ENCODE measurements at regions not wholly inside any gene's neighbourhood (a gene's known extent, or its start where the extent isn't known, plus 50 kb on each side); places are given as distances from the start of the nearest gene placed in this dataset.

DNA sequence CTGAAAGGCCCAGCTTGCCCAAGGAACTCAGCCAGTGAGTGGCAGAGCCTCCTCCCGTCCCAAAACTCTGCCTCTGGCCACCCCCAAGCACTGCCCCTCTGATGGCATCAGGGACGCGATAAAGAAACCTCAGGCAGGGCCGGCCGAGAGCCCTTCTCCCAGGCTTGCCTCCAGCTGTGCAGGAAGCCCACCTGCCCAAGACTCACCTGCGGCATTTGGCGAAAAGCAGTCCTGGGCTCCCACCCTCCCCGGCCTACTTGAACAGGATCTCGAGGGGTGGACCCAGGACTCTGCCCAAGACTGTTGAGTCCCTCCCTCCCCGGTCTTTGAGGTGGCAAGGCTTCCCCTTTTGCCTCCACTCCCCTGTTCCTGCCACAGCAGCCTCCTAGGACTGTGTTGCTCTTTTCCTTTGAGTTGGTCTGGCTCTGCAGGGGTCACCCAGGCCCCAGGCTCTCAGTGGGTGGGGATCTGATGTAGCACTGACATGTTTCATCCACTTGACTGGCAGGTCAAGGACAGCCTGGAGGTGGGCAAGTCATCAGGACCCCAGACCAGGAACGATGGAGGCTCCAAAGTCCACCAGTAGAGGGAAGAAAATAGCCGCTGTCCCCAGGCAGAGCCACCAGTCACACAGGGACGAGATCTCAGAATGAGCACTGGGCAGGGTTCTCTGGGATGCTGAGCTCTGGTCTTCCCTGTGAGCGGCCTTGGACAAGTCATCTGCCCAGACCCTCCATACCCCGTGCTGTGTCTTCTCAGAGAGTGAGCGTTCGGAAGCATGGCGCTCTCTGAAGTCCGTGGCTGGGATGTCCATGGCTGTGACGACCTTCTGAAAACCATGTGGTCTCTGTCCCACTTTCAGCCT, 111.0 kb upstream of the TNRC6C start:
- in situ Hi-C loops (cut with HindIII; ENCODE audit: low pct_ligation_motif_present, low pct_unique_long_range_greater_than_20kb, low sequenced_read_pairs), result no loop called here
- DNase-seq, result no peak

DNA sequence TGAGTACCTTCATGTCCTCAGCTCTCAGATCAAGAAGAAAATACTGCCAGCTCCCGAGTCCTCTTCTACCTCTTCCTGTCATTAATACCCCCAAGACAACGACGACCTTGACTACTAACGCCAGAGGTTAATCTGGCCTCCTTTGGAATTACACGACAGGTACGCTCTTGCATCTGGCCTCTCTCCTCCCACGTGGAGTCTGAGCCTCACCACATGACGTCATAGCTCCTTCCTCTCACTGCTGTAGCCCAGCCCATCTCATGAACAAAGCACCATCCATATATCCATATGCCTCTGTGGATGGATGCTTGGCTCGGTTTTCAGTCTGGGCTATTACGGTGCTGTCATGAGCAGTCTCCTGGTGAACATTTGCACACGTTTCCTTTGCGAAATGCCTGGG, 110.2 kb upstream of the TNRC6C start:
- DNase-seq, result no peak
- in situ Hi-C loops (cut with HindIII; ENCODE audit: low pct_ligation_motif_present, low pct_unique_long_range_greater_than_20kb, low sequenced_read_pairs), result no loop called here

DNA sequence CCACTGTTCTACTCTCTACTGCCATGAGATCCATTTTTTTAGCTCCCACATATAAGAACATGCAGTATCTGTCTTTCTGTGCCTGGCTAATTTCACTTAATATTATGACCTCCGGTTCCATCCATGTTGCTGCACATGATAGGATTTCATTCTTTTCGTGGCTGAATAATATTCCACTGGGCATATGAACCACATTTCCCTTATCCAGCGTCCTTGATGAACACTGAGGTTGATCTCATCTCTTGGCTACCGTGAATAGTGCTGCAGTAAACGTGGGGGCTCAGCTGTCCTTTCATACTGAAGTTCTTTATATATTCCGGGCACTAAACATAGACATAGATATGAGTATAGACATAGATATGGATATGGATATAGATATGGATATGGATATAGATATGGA, 109.3 kb upstream of the TNRC6C start:
- in situ Hi-C loops (cut with HindIII; ENCODE audit: low pct_ligation_motif_present, low pct_unique_long_range_greater_than_20kb, low sequenced_read_pairs), result no loop called here
- no peak for DNase-seq

DNA sequence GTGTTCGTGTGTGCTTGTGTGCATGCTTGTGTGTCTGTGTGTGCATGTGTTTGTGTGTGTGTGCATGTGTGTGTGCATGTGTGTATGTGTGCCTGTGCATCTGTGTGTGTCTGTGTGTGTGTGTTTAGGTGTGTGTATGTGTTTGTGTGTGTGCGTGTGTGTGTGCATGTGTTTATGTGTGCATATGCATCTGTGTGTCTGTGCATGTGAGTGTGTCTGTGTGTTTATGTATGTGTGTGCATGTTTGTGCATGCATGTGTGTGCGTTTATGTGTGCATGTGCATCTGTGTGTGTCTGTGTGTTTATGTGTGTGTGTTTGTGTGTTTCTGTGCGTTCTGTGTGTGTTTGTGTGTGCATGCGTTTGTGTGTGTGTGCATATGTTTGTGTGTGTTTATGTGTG, 106.6 kb upstream of the TNRC6C start:
- no peak for DNase-seq
- in situ Hi-C loops (cut with HindIII; ENCODE audit: low pct_ligation_motif_present, low pct_unique_long_range_greater_than_20kb, low sequenced_read_pairs), result no loop called here

DNA sequence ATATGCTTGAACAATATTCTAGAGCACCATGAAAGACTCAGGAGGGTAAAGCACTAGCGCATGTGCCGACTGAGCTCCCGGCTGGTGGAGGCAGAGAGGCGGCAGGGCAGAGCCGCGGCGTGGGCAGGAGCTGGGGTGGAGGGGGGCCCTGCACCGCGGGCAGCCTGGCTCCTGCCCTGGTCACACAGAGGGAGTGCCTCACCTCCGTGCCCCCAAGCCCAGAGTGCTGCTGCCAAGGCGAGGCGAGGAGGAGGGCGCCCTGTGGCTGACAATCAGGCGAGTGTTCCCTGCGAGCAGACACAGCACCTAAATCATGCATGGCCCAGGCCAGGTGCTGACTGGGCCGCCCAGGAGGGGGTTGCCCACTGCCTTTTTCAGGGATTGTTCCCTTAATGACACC, 105.8 kb upstream of the TNRC6C start:
- in situ Hi-C loops (cut with HindIII; ENCODE audit: low pct_ligation_motif_present, low pct_unique_long_range_greater_than_20kb, low sequenced_read_pairs), result no loop called here
- DNase-seq, result no peak

DNA sequence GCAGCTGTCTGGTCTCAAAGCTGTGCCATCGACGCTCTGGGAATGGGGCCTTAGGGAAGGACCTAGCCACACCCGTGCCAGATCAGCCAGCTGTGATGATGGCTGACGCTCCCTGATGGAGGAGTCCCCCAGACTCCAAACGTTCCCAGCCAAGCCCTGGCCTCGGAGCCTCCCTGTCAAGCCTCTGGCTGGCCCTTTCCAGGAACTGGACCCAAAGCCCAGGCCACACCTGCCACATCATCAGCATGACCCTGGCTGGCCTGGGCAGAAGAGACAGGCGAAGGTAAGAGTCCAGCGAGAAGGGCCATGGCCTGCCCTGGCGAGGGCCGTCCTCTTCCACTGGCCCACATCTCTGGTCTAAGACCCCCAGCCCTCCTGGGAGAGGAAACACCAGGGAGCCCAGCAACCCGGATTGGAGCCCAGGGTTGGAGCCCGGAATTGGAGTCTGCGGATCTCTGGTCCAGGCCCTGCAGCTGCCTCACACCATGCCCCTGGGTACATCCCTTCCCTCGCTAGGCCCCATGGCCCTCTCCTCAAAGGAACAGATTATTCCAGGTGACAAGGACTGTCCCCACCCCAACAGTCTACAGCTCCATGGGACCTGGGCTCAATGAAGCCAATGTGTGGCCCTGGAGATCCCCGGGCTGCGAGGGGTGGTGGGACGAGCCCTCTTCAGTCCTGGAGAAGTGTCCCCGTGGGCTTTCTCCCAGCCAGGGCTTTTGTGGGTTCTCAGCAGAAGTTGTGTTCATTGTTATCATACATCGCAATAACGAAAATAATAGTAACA, 105.1 kb upstream of the TNRC6C start:
- in situ Hi-C loops (cut with HindIII; ENCODE audit: low pct_ligation_motif_present, low pct_unique_long_range_greater_than_20kb, low sequenced_read_pairs), result no loop called here
- DNase-seq, result no peak

DNA sequence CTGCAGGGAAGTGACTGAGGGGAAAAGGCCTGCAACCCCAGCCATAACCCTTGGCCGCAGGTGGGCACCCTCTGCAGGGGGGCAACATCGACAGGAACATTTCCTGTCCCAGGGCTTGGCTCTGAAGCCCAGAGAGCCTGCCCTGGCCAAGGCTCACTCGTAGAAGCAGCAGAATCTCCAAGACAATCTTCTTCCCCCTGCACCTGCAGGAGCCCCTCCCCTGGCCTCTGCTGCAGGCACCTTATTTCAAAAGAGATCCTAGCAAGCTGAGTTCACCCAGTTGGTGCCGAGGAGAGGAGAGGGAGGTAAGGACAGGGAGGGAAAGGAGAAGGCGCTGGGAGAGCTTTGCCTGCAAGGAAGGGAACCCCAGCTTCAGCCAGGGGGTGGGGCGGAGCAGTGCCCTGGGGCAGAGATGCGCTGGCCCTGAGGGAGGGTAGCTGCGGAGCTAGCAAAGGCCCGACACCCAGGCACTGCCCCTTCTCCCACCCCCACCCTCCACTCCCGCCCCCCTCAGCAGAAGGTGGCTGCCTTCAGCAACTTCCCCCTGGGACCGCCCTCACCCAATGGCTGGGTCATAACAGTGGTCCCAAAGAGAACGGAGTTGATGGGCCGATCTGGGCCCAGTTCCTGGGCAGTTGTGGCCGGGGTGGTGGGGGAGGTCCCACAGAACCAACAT, 104.3 kb upstream of the TNRC6C start:
- DNase-seq, result no peak
- in situ Hi-C loops (cut with HindIII; ENCODE audit: low pct_ligation_motif_present, low pct_unique_long_range_greater_than_20kb, low sequenced_read_pairs), result no loop called here

DNA sequence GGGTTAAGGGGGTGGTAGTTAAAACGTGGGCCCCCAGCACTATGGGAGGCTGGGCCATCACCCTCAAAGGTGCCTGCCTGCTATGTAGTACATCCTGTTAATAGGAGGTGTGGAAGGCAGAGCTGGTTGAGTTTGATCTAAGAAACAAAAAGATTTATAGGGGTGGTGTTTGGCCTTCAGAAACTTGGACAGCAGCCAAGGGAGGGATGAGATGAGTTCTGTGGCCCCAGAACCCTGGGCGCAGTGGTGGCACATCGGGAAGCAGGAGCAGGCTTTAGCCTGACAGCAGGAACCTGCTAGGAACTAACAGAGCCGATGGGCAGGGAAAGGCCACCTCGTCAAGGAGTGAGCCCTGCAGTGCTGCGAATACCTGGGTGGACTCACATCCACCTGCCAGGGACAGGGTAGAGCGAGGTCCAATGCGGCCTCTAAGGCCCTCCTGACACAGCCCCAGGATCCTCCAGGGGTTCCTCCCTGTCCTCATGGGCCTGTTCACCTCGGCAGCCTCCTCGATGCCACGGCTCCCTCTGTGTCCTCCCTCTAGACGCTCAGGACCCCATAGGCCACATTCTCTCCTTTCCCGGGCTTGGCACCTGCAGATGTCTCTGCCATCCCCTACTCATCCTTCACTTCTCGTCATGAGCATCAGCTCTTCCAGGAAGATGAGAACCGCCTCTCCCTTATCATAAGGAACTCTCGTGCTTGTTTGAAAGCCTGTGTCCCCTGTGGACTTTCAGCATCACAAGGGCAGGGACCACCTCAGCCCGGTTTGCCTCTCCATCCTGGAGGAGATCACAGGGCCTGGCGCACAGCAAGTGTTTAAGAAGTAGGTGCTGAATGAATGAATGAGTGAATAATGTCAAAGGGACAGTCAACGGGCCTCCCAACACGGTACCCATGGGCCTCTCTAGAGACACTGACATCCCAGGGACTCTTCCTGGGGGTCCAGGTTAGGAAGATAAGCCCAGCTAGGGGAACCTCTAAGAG, 103.5 kb upstream of the TNRC6C start:
- in situ Hi-C loops (cut with HindIII; ENCODE audit: low pct_ligation_motif_present, low pct_unique_long_range_greater_than_20kb, low sequenced_read_pairs), result no loop called here
- DNase-seq, result no peak

DNA sequence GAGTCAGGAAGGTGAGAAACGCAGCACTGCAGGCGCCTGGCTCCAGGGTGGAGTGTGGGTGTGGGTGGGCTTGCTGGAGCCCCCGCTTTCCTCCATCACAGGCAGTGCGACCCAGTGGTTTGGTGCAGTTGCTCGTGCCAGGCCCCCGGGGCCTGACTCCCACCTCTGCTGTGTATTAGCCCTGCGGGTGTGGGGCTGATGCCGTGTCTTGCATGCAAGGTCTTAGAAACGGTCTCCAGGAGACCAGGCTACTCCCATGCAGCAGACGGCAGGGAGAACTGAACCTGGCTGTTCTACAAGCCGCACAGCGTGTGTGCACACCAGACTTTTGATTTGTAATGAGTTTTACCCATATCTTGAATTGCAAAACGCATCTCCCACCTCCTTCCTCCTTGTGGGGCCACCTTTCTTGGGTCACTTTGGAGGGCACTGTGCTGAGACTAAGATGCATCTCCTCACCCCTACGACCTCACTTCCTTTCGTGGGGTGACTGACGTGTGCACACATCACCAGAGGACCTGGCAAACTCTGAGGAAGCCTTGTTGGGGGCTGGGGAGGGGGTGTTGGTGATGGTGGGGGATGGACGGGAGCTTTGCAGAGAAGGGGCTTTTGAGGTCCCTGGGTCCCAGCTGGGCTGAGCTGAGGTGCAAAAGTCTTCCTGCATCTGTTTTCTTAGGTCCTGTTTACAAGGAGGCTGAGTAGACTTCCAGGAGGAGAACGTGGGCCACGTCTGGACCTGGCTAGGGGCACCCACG, 101.8 kb upstream of the TNRC6C start:
- no peak for DNase-seq
- in situ Hi-C loops (cut with HindIII; ENCODE audit: low pct_ligation_motif_present, low pct_unique_long_range_greater_than_20kb, low sequenced_read_pairs), result no loop called here

DNA sequence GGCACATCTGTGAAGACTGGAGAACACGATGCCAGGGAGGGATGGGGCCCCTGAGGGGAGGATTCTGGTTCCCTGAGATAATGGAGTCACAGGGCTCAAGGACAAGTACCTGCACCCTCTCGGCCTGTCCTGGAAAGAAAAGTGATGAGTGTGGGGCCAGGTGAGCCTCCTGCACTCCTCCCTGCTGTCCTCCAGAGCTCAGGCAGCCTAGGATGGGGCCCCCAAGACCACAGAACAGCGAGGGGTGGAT, 101.3 kb upstream of the TNRC6C start:
- DNase-seq, result no peak
- in situ Hi-C loops (cut with HindIII; ENCODE audit: low pct_ligation_motif_present, low pct_unique_long_range_greater_than_20kb, low sequenced_read_pairs), result no loop called here

DNA sequence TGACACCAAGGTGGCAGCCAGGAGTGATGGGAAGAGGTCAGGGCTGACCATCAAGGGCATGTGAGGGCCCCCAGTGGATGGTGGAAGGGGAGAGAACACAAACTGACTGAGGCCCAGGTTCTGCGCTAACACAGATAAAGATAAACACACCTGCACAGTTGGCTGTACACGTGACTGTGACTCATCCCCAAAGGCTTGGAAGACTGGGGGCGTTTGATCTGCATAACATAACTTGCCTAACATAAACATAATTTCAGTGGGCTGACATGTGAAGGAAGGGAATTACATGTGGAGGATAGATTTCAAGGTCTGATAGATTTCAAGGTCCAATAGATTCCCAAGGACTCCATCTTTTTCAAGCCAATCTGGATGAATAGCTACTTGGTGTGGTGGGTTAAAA, 100.9 kb upstream of the TNRC6C start:
- DNase-seq, result no peak
- in situ Hi-C loops (cut with HindIII; ENCODE audit: low pct_ligation_motif_present, low pct_unique_long_range_greater_than_20kb, low sequenced_read_pairs), result no loop called here

DNA sequence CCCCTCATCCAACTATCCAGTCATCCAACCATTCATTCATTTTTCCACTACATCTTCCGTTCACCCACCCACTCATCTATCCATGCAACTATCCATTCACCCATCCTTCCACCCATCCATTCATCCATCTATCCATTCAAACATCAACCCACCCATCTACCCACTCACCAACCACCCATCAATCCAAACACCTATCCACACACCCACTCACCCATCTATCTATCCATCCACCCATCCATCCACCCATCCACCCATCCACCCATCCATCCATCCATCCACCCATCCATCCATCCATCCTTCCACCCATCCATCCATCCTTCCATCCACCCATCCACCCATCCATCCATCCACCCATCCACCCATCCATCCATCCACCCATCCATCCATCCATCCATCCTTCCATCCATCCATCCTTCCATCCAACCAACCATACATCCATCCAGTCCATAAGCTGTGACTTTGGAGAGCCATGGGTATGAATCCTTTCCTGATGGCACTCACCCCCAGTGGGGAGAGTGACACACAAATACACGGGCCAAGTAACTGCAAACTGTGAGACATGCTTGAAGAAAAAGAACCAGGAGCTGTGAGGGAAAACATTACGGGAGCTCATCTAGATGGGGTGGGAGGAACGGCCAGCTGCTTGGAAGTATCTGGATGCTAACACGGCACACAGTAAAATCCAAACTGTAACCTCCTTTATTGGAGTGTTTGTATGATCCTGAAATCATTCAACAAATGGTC, 100.0 kb upstream of the TNRC6C start:
- DNase-seq, result no peak
- in situ Hi-C loops (cut with HindIII; ENCODE audit: low pct_ligation_motif_present, low pct_unique_long_range_greater_than_20kb, low sequenced_read_pairs), result no loop called here

DNA sequence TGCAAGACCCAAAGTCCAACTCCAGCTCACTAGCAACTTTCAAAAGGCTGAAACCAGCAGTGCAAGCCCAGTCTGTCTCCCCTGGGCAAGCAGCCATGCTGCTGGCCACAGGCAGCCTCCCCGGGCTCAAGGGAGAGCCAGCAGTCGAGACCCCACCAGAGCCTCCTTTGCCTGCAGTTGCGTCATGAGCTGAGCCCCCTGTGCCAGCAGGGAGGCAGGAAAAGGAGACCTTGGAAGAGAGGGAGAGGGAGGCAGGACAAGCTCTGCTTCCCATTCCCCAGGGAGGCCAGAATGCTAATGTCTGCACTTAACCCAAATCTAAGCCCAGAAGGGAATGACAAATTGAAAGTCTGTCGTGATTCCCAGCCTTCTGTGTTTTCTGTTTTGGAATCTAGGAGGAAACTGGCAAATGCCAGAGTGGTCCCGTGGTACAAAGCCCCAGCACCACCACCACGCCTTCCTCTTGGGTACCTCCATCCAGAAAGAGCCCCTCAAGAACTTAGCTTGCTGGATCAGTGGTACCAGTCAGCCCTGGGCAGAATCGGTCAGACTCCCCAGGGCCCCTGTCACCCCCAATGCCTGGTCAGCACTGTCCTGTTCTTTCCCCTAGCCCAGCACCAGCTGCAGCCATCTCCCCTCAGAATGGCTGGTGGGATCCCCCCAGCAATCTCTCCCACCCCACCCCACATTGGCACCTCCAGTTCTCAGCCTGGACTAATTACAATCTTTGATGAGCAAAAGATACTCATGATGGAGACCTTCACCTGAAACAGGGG, 99.3 kb upstream of the TNRC6C start:
- no peak for DNase-seq
- in situ Hi-C loops (cut with HindIII; ENCODE audit: low pct_ligation_motif_present, low pct_unique_long_range_greater_than_20kb, low sequenced_read_pairs), result no loop called here

DNA sequence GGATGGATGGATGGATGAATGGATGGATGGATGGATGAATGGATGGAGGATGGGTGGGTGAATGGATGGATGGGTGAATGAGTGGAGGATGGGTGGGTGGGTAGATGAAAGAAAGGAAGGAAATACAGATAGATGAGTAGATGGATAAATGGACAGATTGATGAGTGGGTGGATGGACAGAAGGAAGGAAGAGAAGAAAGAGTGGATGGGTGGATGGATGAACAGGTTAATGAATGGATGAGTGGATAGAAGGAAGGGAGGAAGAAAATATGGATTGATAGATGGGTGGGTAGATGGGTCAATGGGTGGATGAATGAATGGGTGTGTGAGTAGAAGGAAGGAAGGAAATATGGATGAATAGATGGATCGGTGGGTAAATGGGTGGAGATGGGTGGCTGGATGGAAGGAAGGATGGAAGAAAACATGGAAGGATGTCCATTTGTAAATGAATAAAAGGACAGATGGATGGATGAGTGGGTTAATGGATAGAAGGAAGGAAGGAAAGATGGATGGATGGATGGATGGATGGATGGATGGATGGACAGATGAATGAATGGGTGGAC, 97.3 kb upstream of the TNRC6C start:
- in situ Hi-C loops (cut with HindIII; ENCODE audit: low pct_ligation_motif_present, low pct_unique_long_range_greater_than_20kb, low sequenced_read_pairs), result no loop called here
- DNase-seq, result no peak

DNA sequence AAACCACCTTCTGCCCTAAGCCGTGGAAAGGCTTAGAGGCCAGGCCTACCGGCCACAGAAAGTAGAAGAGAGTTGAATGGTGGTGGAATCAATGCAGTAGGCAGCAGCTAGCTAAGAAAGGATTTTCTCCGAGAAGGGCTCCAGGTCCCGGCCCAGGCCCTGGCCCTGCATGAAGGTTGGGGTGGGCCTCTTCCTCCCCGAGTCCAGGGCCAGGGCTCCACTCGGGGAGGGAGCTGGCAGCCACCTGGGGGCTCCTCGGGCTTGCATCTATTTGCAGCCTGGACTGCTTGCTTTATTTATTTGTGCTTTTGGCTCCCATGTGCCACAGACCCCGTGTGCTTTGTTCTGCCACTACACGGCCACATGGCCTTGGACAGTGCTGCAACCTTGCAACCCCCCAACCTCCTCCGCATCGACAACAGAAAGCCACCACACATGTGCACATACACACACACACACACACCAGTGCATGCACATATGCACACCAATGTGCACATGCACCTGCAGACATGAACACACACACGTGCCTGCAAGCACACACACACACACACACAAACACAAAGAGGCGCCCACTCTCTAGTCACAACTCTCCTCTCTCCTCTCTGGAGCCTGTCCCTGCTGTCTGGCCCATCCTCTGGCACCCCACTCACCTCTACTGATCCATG, 96.4 kb upstream of the TNRC6C start:
- no peak for DNase-seq
- in situ Hi-C loops (cut with HindIII; ENCODE audit: low pct_ligation_motif_present, low pct_unique_long_range_greater_than_20kb, low sequenced_read_pairs), result no loop called here

All from ACHN (cell line).